ENCODE measurements at regions not wholly inside any gene's neighbourhood (a gene's known extent, or its start where the extent isn't known, plus 50 kb on each side); places are given as distances from the start of the nearest gene placed in this dataset.

- no peak for DNase-seq
These were observed 474.8 kb downstream of the TMA16 start for GRCh38 chr4:163969291-163969690.

- no peak for DNase-seq
These were observed 482.1 kb downstream of the TMA16 start for GRCh38 chr4:163976588-163976987.

- no peak for DNase-seq
These were observed 493.9 kb downstream of the TMA16 start for GRCh38 chr4:163988391-163988790.

- no peak for DNase-seq
These were observed 494.4 kb downstream of the TMA16 start for GRCh38 chr4:163988865-163989264.

DNA sequence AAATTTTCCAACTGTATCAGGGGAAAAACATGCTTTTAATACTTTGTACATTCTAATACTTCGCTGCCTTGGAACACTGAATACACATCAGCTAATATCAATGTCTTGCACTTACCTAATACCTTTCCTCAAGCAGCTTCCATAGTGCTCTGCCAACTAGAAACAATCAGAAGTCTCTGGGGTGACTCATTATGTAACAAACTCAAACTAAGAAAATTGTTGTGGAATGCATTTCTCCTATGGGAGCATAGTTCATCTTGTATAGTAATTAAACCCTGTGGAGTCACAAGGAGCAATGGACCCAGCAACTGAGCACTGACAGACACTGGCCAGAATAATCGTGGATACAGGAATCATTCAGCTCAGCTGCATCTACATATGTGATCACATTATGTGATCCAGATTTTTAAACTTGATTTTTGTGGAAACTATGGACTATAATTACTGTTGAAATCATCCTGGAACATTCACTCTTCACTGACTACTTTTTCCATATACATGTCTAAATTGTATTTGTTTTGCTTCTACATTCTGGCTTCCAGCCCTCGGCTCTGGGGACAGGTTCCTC, 496.9 kb downstream of the TMA16 start:
- no peak for DNase-seq

DNA sequence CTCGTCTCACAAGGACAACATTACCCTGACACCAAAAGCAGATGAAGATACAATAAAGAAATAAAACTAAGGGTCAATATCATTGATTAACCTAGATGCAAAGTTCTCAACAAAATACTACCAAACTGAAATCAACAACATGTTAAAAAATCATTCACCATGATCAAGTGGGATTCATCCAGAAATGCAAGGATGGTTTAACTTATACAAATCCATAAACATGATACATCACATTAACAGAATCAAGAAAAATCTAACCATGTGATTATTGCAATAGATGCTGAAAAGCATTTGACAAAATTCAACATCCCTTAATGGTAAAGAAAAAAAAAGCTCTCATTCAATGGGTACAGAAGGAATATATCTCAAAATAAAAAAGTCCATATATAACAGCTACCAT, 514.9 kb downstream of the TMA16 start:
- DNase-seq = no peak

DNA sequence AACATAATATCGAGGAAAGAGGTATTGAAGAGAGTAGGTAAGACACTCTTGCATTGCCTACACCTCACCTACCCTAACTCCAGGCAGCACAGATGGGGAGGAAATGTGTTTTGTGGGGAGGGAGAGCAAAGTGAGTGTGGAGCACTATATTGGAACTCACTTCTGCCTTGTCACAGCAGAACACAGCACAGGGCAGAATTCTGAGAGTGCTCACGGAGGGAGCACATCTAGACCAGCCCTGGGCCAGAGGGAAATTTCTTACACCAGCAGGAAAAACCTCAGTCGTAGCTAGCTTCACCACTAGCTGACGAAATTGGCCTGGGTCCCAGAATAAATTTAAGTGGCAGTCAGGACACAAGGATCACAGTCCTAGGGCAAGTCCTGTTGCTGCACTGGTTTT, 517.3 kb downstream of the TMA16 start:
- DNase-seq = no peak

DNA sequence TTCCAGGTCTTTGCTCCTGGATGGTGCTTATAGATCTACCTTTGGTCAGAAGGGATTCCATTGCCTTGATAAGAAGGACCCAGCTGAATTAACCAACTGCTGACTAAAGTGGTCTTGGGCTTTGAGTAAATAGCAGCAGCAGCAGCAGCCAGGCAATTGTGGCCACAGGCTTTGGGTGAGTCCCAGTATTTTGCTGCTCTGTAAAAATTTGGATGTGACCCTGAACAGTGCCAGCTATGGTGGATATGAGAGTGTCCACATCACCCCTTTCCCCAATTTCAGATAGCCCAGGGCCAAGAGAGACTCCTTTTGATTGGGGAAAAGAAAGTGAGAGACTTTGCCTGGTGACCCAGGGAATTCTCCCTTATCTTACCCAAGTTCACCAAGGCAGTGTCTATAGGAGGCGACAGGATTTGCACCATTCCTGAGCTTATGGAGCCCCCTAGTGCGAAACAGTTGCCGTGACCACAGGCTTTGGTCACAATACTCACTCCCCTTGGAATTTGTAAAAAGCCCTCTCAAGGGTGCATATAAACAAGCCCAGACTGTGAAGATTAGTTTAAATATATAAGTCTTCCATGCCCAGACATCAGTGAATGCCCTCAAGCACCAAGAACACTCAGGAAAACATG, 518.0 kb downstream of the TMA16 start:
- no peak for DNase-seq

DNA sequence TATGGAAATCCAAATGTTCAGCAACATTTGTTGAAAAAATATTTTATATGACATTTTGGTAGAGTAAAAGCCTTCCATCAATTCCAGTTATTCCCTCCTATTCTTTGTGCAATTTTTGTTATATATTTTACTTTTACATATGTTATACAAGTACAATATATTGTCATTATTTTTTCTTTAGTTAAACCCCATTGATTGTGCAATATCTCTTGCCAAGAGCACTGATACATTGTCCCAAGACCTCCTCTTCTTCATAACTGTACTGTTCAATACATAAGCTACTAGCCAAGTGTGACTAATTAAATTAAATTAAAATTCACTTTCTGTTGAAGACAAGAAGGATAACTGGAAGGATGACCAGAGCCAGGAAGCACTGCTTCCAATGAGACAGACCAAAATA, 527.5 kb downstream of the TMA16 start:
- DNase-seq = no peak

- no peak for DNase-seq
These were observed 528.7 kb downstream of the TMA16 start for GRCh38 chr4:164023214-164023613.

DNA sequence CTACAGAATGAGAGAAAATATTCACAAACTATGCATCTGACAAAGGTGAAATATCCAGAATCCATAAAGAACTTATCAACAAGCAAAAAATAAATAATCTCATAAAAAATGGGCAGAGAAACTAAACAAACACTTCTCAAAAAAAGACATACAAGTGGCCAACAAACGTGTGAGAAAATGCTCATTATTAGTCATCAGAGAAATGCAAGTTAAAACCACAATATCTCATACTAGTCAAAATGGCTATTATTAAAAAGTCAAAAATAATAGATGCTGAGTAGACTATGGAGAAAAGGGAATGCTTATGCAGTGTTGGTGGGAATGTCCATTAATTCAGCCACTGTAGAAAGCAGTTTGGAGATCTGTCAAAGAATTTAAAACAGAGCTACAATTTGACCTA, 533.3 kb downstream of the TMA16 start:
- DNase-seq = no peak

DNA sequence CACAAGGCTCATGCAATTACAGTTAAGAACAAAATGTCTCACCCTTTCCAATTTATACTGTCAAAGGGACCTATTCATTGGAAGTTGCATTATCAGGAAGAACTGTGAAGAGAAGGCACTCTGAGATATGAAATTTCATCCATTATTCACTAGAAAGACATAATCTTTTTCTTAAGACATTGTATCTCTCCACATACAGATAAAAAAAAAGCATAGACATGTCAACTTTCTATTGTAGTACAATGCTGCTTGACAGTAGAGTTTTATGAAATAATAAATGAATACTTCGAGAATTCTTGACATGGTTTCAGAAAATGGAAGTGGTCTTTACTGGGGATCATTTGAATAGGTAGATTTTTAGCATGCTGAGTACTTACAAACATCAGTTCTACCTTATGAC, 545.0 kb downstream of the TMA16 start:
- DNase-seq = no peak

- no peak for DNase-seq
These were observed 562.1 kb downstream of the TMA16 start for GRCh38 chr4:164056426-164057142.

GRCh38 chr4:164058776-164059445, 564.4 kb downstream of the TMA16 start:
- DNase-seq = no peak

DNA sequence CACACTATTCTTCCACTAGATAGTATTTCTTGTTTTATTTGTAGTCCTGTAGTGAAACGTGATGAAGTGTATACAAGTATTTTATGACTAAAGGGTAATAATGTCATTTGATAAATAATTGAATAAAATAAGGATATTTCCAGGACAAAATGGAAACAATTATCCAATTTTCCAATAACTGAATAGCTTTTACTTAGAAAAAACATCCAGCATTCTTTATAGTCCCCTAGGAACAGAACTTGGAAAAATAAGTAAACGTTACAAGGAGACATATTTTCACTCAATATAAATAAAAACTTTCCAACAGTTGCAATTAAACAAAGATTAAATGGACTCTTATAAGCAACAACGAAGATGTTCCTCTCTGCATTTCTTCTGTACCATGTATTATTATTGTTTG, 566.0 kb downstream of the TMA16 start:
- no peak for DNase-seq

DNA sequence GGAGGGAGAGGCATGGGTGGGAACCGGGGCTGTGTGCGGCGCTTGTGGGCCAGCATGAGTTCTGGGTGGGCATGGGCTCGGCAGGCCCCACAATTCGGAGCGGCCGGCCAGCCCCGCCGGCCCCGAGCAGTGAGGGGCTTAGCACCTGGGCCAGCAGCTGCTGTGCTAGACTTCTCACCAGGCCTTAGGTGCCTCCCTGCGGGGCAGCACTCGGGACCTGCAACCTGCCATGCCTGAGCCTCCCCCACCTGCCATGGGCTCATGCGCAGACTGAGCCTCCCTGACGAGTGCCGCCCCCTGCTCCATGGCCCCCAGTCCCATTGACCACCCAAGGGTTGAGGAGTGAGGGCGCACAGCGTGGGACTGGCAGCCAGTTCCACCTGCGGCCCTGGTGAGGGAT, 573.9 kb downstream of the TMA16 start:
- DNase-seq = no peak

DNA sequence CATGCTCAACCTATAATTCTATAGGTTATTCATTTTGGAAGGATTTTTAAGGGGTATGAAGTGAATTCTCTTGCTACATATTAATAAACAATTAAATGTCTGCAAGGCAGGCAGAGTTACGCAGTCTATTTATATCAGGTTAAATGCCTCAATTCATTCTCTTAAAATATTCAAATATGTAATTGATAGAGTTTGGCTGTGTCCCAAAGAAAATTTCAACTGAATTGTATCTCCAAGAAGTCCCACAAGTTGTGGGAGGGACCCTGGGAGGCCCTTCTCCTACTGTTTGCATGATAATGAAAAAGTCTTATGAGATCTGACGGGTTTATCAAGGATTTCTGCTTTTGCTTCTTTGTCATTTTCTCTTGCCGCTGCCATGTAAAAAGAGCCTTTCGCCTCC, 576.1 kb downstream of the TMA16 start:
- DNase-seq = no peak

GRCh38 chr4:164081371-164081770, 586.9 kb downstream of the TMA16 start:
- no peak for DNase-seq

- DNase-seq = no peak
These were observed 587.3 kb downstream of the TMA16 start for GRCh38 chr4:164081801-164082200.

DNA sequence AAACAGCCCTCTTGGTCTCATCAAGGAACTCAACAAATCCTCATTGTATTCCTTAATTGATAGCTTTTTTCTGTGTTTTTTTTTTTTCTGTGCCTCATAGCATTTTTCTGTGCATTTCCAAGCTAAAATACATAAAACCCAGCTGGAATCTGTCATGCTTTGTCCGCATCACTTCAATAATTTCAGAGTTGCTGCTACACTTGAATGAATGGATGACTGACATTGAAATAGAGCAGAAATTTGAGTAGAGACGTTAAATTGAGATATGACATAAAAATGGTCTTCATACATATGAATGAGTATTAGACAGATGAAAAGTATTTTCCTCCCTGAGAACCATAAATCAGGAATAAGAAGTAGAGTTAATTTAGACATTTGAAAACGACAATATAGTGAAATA, 593.2 kb downstream of the TMA16 start:
- no peak for DNase-seq

DNA sequence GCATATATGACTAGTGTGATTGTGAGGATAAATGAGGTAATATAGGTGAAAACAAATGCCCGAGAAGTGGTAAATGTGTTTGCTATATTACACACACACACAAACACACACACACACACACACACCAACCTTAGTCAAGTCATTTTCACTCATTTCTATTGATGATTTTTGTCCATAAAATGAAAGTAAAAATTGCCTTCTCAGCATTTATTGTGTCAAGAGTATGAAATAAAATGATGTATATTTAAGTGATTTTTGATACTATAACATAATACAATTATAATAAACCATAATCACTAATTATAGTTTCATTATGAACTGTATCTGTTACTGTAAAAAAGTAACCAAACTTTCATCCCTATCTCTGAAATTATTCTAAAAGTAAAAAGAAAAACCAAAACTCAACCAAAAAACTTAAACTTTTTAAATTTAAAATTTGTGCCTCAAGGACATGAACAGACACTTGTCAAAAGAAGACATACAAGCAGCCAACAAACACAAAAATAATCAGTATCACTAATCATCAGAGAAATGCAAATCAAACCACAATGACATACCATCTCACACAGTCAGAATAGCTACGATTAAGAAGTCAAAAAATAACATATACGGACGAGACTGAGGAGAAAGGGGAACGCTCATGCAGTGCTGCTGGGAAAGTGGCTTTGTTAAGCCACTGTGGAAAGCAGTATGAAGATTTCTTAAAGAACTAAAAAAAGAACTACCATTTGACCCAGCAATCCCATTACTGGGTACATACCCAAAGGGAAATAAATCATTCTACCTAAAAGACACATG, 601.0 kb downstream of the TMA16 start:
- no peak for DNase-seq

DNA sequence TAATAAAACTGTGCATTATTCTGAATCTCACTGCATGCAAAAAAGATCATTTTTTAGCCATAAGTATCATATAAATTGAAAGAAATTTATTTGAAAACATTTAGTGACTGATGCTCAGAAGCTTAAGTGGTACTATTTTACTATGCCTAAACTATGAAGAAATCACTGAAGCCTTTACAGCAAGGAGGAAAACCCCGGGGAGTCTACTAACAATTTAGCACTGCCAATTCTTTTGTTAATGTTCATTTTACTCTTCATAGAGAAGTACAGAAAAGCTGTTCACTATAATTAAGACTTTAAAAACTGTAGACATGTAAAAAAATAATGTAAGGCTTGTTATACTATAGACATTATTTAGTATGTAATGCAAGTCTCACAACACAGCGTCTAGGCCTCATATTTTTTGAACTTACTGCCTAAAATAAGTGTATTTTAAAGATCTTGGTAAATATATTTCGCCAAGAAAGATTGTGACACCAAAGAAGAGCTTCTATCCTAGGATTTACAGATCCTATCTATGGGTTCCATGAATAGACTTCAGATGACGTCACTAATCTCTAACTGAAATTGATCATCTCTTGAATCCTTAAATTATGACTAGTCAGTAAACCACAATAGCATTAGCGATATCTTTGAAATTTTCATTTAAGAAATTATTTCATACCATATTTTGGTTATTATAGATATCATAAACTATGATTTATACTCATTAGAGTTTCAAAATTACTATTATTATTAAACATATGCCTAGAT, 602.5 kb downstream of the TMA16 start:
- DNase-seq = no peak

Data from skin of body (tissue), 1 donor.